Ovary (tissue), 7 donors: ENCODE measurements at regions not wholly inside any gene's neighbourhood (a gene's known extent, or its start where the extent isn't known, plus 50 kb on each side); places are given as distances from the start of the nearest gene placed in this dataset.

Experiments used
- DNase-seq, 5 donors: peaks; one replicate each; pipeline ENCODE4 v3.0.0-alpha.2; 2019 to 2020
- H3K27ac ChIP-seq, 2 donors: fragments of 200-600 bp; one replicate each; pipeline versions ENCODE4 v1.5.1 to v1.8.0; 2019 to 2022
- H3K27me3 ChIP-seq: fragments of 200-600 bp; one replicate; pipeline ENCODE4 v1.8.0; 2022
- H3K36me3 ChIP-seq: fragments of 200-600 bp; sonication (generic); one replicate; pipeline ENCODE4 v1.5.1; 2019
- H3K4me1 ChIP-seq: one replicate; pipeline ENCODE4 v1.8.1; 2013; ENCODE audit warnings: mild to moderate bottlenecking, moderate library complexity; ENCODE audit not compliant: insufficient read depth
- H3K4me3 ChIP-seq: fragments of 200-600 bp; sonication (generic); one replicate; pipeline ENCODE4 v1.5.1; 2017
- H3K9me3 ChIP-seq, 2 donors: fragments of 200-600 bp in 1 of 2; sonication (generic) in 1 of 2; one replicate each; pipeline versions ENCODE4 v1.5.1 to v1.8.1; 2013 to 2019; ENCODE audit warnings: mild to moderate bottlenecking in 1 of 2, moderate library complexity in 1 of 2
- CTCF ChIP-seq, 3 donors: fragments of 450-650 bp in 2 of 3; fragments of 200-600 bp in 1 of 3; IDR thresholded peaks; one replicate each; pipeline versions ENCODE4 v1.5.1 to v1.8.0; 2016 to 2022; ENCODE audit warnings: antibody characterized with exemption in 3 of 3, mild to moderate bottlenecking in 1 of 3
- EP300 ChIP-seq: sonication (generic); formaldehyde crosslinking; IDR thresholded peaks from one replicate; pipeline ENCODE4 v1.6.1; 2017; ENCODE audit warnings: antibody characterized with exemption
- POLR2A ChIP-seq: fragments of 450-650 bp; IDR thresholded peaks from one replicate; pipeline ENCODE4 v1.6.1; 2017; ENCODE audit warnings: antibody characterized with exemption, mild to moderate bottlenecking, moderate library complexity
- WGBS, 3 donors: extraction: QIAGEN DNeasy Blood & Tissue Kit in 1 of 3; methylation state at CpG; one replicate each; pipeline versions ENCODE4 v1.1.5 to v1.1.7; 2013 to 2017; 5-methylcytosine and 5-hydroxymethylcytosine counted together
- intact Hi-C, 4 donors: fragments of 100-400 bp; cut with DNase I; formaldehyde crosslinking; loops; one replicate each; pipeline versions ENCODE4 v1.11.0 to v1.15.1; 2022 to 2023
- donor health status: DM: no; HTN: no; CAD: no; lungs with moderate emphysema.
- donor health status: DM: no; HTN: no; CAD: no.
- donor health status: Bipolar disorder and iron deficiency.
- donor health status: DM: no; HTN: no; CAD: no.
- donor health status: DM: yes; HTN: yes; CAD: no.

- WGBS, 3 donors = 52 to 77% (median 66%) methylated on average over 2 of the region's 2 CpGs
- Histone ChIP-seq H3K4me3 (no peak overlapping the region), H3K27me3 (no peaks in the 10 kb centered on the region), H3K27ac (no peak overlapping the region), H3K9me3 (no peaks in the 10 kb centered on the region), H3K4me1 (no peaks in the 10 kb centered on the region), H3K36me3 (no peaks in the 10 kb centered on the region)
- TF ChIP-seq EP300 = no peak
- TF ChIP-seq POLR2A = no peak
- no peak for TF ChIP-seq CTCF (IDR thresholded peaks at IDR 0.05)
- DNase-seq = no peak
- intact Hi-C loops = no loop called here
These were observed 577.3 kb downstream of the AJAP1 start for GRCh38 chr1:5231541-5232315.

- no peaks in the 10 kb centered on the region for H3K27me3 ChIP-seq
- intact Hi-C loops = no loop called here
These were observed 572.7 kb downstream of the AJAP1 start for GRCh38 chr1:5227114-5227513.

GRCh38 chr1:5225707-5226704, 571.6 kb downstream of the AJAP1 start:
- Histone ChIP-seq H3K36me3 (no peaks in the 10 kb centered on the region), H3K4me3 (no peak overlapping the region), H3K27me3 (no peaks in the 10 kb centered on the region), H3K27ac (no peak overlapping the region), H3K4me1 (peaks cover 2% of the 10 kb centered on the region), H3K9me3 (no peaks in the 10 kb centered on the region)
- 41 to 48% (median 43%) methylated on average over 20 of the region's 20 CpGs for WGBS, 3 donors
- no peak for DNase-seq
- TF ChIP-seq EP300 (no peak), CTCF (IDR thresholded peaks at IDR 0.05) (no peak), POLR2A (no peak)
- intact Hi-C loops = no loop called here

More at GRCh38 chr1:5227114-5227513, 572.7 kb downstream of the AJAP1 start:
- 82 to 85% (median 82%) methylated on average over 8 of the region's 8 CpGs for WGBS, 3 donors
- no peak for DNase-seq
- H3K36me3 ChIP-seq = no peaks in the 10 kb centered on the region
- H3K4me3 ChIP-seq = no peak overlapping the region
- TF ChIP-seq POLR2A (no peak), CTCF (IDR thresholded peaks at IDR 0.05) (no peak), EP300 (no peak)
- no peaks in the 10 kb centered on the region for H3K9me3 ChIP-seq
- H3K4me1 ChIP-seq = peaks cover 2% of the 10 kb centered on the region
- H3K27ac ChIP-seq = no peak overlapping the region

- WGBS, 3 donors = 56 to 79% (median 67%) methylated on average over 4 of the region's 4 CpGs
- intact Hi-C loops = no loop called here
- no peak for DNase-seq
- H3K27ac ChIP-seq = no peak overlapping the region
- no peaks in the 10 kb centered on the region for H3K27me3 ChIP-seq
- H3K36me3 ChIP-seq = no peaks in the 10 kb centered on the region
- TF ChIP-seq EP300 = no peak
- H3K9me3 ChIP-seq = no peaks in the 10 kb centered on the region
- no peak overlapping the region for H3K4me3 ChIP-seq
- H3K4me1 ChIP-seq = peaks cover 2% of the 10 kb centered on the region
These were observed 568.8 kb downstream of the AJAP1 start for GRCh38 chr1:5223206-5223605.
